A549 (cell line): ENCODE measurements at regions not wholly inside any gene's neighbourhood (a gene's known extent, or its start where the extent isn't known, plus 50 kb on each side); places are given as distances from the start of the nearest gene placed in this dataset.

Source experiments
- ATAC-seq, 2 experiments: fragments of 200-7000 bp in 1 of 2; fragments of >200 bp in 1 of 2; cut with Nextera tagmentation in 1 of 2; cut with Tn5 transposase in 1 of 2; 3 replicates each; pipeline versions ENCODE4 v1.8.0 to v1.9.1; 2018 to 2020; ENCODE audit warnings: mild to moderate bottlenecking in 1 of 2, moderate library complexity in 1 of 2
- CTCF ChIA-PET: fragments of 300-600 bp; sonication (Branson Sonifier 250); formaldehyde crosslinking; extraction: SDS; loops from one replicate; lab custom pipeline; 2021; ENCODE audit warnings: antibody characterized with exemption, inconsistent platforms; lab: Yijun Ruan, JAX
- POLR2A ChIA-PET: fragments of 350-600 bp; formaldehyde crosslinking; extraction: SDS; loops from one replicate; lab custom pipeline; 2021; ENCODE audit warnings: antibody characterized with exemption, inconsistent platforms; lab: Yijun Ruan, JAX
- DNase-seq, 2 experiments: peaks; one replicate each; pipeline versions ENCODE4 v3.0.0 to v3.0.0-alpha.2; 2011 to 2016; ENCODE audit warnings: low read depth in 1 of 2, low spot score in 1 of 2
- FAIRE-seq: peaks from 2 replicates; lab custom pipeline; 2011; peaks lifted over from hg19 to GRCh38; lab: Jason Lieb, UNC
- H3K27ac ChIP-seq, 2 experiments: fragments of >200 bp; sonication (Bioruptor Twin); formaldehyde crosslinking; 3 replicates each; pipeline ENCODE4 v1.5.1; 2016 to 2017
- H3K4me1 ChIP-seq: fragments of >200 bp; sonication (Bioruptor Twin); formaldehyde crosslinking; 3 replicates; pipeline ENCODE4 v1.6.1; 2016
- H3K4me2 ChIP-seq: fragments of >200 bp; sonication (Bioruptor Twin); formaldehyde crosslinking; 3 replicates; pipeline ENCODE4 v1.6.1; 2016
- H3K4me3 ChIP-seq: fragments of >200 bp; sonication (Bioruptor Twin); formaldehyde crosslinking; 3 replicates; pipeline ENCODE4 v1.5.1; 2016
- H3K9me3 ChIP-seq: fragments of >200 bp; sonication (Bioruptor Twin); formaldehyde crosslinking; 3 replicates; pipeline ENCODE4 v1.6.1; 2016
- BHLHE40 ChIP-seq: IDR thresholded peaks from 2 replicates; pipeline ENCODE4 v1.6.1; 2012; ENCODE audit warnings: low read depth, low read length, inconsistent platforms
- CBX8 ChIP-seq: fragments of 200-600 bp; sonication (generic); IDR thresholded peaks from 2 replicates; pipeline ENCODE4 v1.6.1; 2016
- ELK1 ChIP-seq: fragments of 150-350 bp; IDR thresholded peaks from 2 replicates; pipeline ENCODE4 v1.6.1; 2014; ENCODE audit warnings: low read depth, mild to moderate bottlenecking, low read length
- EP300 ChIP-seq, 2 experiments: fragments of >200 bp; sonication (Bioruptor Twin); formaldehyde crosslinking; IDR thresholded peaks; 2 replicates in 1 of 2; 3 replicates in 1 of 2; pipeline ENCODE4 v1.6.1; 2016 to 2017
- KDM5A ChIP-seq: fragments of 200-600 bp; sonication (generic); IDR thresholded peaks from 2 replicates; pipeline ENCODE4 v1.6.1; 2016; ENCODE audit warnings: antibody characterized with exemption, mild to moderate bottlenecking
- MAZ ChIP-seq: fragments of 150-350 bp; IDR thresholded peaks from 2 replicates; pipeline ENCODE4 v1.6.1; 2014; ENCODE audit warnings: antibody characterized with exemption, low read depth, low read length, borderline replicate concordance
- NFE2L2 ChIP-seq: fragments of 150-350 bp; conservative IDR thresholded peaks from 2 replicates; pipeline ENCODE4 v1.6.1; 2014; ENCODE audit warnings: low read length
- NPAS2 ChIP-seq: fragments of 250-450 bp; sonication (Bioruptor Pico); IDR thresholded peaks from 2 replicates; pipeline ENCODE4 v1.8.0; 2022; ENCODE audit warnings: mild to moderate bottlenecking, moderate library complexity, borderline replicate concordance
- PBX3 ChIP-seq: IDR thresholded peaks from 2 replicates; pipeline ENCODE4 v1.6.1; 2012
- PHF8 ChIP-seq: fragments of 200-600 bp; sonication (generic); IDR thresholded peaks from 2 replicates; pipeline ENCODE4 v1.6.1; 2016; ENCODE audit warnings: low read depth, mild to moderate bottlenecking, antibody characterized with exemption, moderate library complexity, borderline replicate concordance
- RCOR1 ChIP-seq: fragments of 150-350 bp; IDR thresholded peaks from 2 replicates; pipeline ENCODE4 v1.6.1; 2014; ENCODE audit warnings: antibody characterized with exemption, low read length, low read depth
- REST ChIP-seq: fragments of 200-600 bp; sonication (generic); IDR thresholded peaks from 2 replicates; pipeline ENCODE4 v1.6.1; 2016; ENCODE audit warnings: antibody characterized with exemption, mild to moderate bottlenecking, moderate library complexity
- RFX5 ChIP-seq: fragments of 450-650 bp; IDR thresholded peaks from 2 replicates; pipeline ENCODE4 v1.7.1; 2014; ENCODE audit warnings: antibody characterized with exemption, mild to moderate bottlenecking, moderate library complexity
- TP53 ChIP-seq: fragments of 250-450 bp; sonication (Bioruptor Pico); IDR thresholded peaks from 2 replicates; pipeline ENCODE4 v1.5.0; 2021; ENCODE audit warnings: mild to moderate bottlenecking, moderate library complexity
- USF2 ChIP-seq: fragments of 450-650 bp; IDR thresholded peaks from 2 replicates; pipeline ENCODE4 v1.6.1; 2014; ENCODE audit warnings: antibody characterized with exemption
- ZC3H11A ChIP-seq: fragments of 450-650 bp; IDR thresholded peaks from 2 replicates; pipeline ENCODE4 v1.6.1; 2014; ENCODE audit warnings: antibody characterized with exemption, mild to moderate bottlenecking
- ZNF302 ChIP-seq: fragments of 250-450 bp; sonication (Bioruptor Pico); IDR thresholded peaks from 2 replicates; pipeline ENCODE4 v1.9.0; 2021; ENCODE audit warnings: inconsistent platforms, mild to moderate bottlenecking, moderate library complexity
- WGBS: methylation state at CpG from one replicate; pipeline ENCODE4 v1.1.6; 2017; ENCODE audit errors: missing lambda C conversion rate; 5-methylcytosine and 5-hydroxymethylcytosine counted together

- TF ChIP-seq PBX3 (no peak), CBX8 (no peak), PHF8 (no peak), ELK1 (no peak), USF2 (no peak), EP300 (IDR thresholded peaks at IDR 0.05) (no peak)
Measured at GRCh38 chr12:42790761-42791151, 201.2 kb upstream of the PRICKLE1 start (continued).

- Histone ChIP-seq H3K9me3 (no peaks in the 10 kb centered on the region), H3K4me3 (no peak overlapping the region), H3K27ac (peak overlapping the region; percentile 17 to 65; a peak in 4 of 6 replicates), H3K4me1 (peaks cover 20% of the 10 kb centered on the region), H3K4me2 (peak overlapping the region; percentile 59)
- ATAC-seq (no peak), DNase-seq (no peak), FAIRE-seq (no peak)
- ChIA-PET POLR2A (no interaction called here), CTCF (interaction anchor here (0.5 kb wide), 1 partner anchor 643 kb away, joined by 3 read pairs; no protein-coding TSS in a partner anchor)
- WGBS: 53% methylated on average over 15 of the region's 15 CpGs
- TF ChIP-seq RFX5: no peak
- no peak for TF ChIP-seq NPAS2
- no peak for TF ChIP-seq BHLHE40
- TF ChIP-seq ZC3H11A: no peak
- no peak for TF ChIP-seq REST
- TF ChIP-seq RCOR1: no peak
- no peak for TF ChIP-seq NFE2L2
- no peak for TF ChIP-seq TP53
- no peak for TF ChIP-seq KDM5A
- TF ChIP-seq MAZ: no peak
- TF ChIP-seq PBX3: no peak
- TF ChIP-seq ZNF302: no peak
Measured at GRCh38 chr12:42789808-42790760, 200.5 kb upstream of the PRICKLE1 start.
